ENCODE measurements at regions not wholly inside any gene's neighbourhood (a gene's known extent, or its start where the extent isn't known, plus 50 kb on each side); places are given as distances from the start of the nearest gene placed in this dataset.
A peak's percentile ranks its signal among the peaks of the same experiment; 100 is the strongest.

- no peaks in the 10 kb centered on the region for H3K36me3 Mint-ChIP-seq
- DNase-seq (ENCODE audit: low spot score) (no peak), ATAC-seq (no peak)
- H3K4me3 Mint-ChIP-seq, result no peak overlapping the region
- peaks cover 39 to 45% of the 10 kb centered on the region in 2 donors for H3K4me1 Mint-ChIP-seq (ENCODE audit: low read depth in 2 of 2)
- H3K9me3 Mint-ChIP-seq, result no peaks in the 10 kb centered on the region
- no peaks in the 10 kb centered on the region for H3K27me3 Mint-ChIP-seq
- H3K27ac Mint-ChIP-seq, result no peak overlapping the region
Measured at GRCh38 chr1:98400446-98400845, 261.1 kb upstream of the SNX7 start.

GRCh38 chr1:98399218-98399617 is 262.3 kb upstream of the SNX7 start:
- Mint-ChIP-seq H3K36me3 (no peaks in the 10 kb centered on the region), H3K4me3 (no peak overlapping the region), H3K27ac (peak overlapping the region; percentile 73 to 89), H3K9me3 (no peaks in the 10 kb centered on the region), H3K4me1 (ENCODE audit: low read depth in 2 of 2) (peaks cover 34 to 41% of the 10 kb centered on the region in 2 donors), H3K27me3 (no peaks in the 10 kb centered on the region)
- no peak for ATAC-seq
- DNase-seq (ENCODE audit: low spot score), result no peak

- Mint-ChIP-seq H3K4me3 (peak overlapping the region; percentile 54), H3K27me3 (no peaks in the 10 kb centered on the region), H3K9me3 (no peaks in the 10 kb centered on the region), H3K36me3 (no peaks in the 10 kb centered on the region), H3K4me1 (ENCODE audit: low read depth in 2 of 2) (peaks cover 28 to 35% of the 10 kb centered on the region in 2 donors), H3K27ac (peak overlapping the region; percentile 73 to 89)
- ATAC-seq (peak; percentile 46 to 78), DNase-seq (ENCODE audit: low spot score) (no peak)
Measured at GRCh38 chr1:98398649-98399048, 262.9 kb upstream of the SNX7 start.

- Mint-ChIP-seq H3K4me3 (peak overlapping the region; percentile 54), H3K27ac (peak overlapping the region; percentile 73 to 89), H3K9me3 (no peaks in the 10 kb centered on the region), H3K27me3 (no peaks in the 10 kb centered on the region), H3K4me1 (ENCODE audit: low read depth in 2 of 2) (peaks cover 22 to 30% of the 10 kb centered on the region in 2 donors), H3K36me3 (no peaks in the 10 kb centered on the region)
- no peak for DNase-seq (ENCODE audit: low spot score)
- ATAC-seq, result no peak
Measured at GRCh38 chr1:98398092-98398491, 263.4 kb upstream of the SNX7 start.

GRCh38 chr1:98393719-98394118 is 267.8 kb upstream of the SNX7 start:
- no peak overlapping the region for H3K4me3 Mint-ChIP-seq
- peaks cover 5% of the 10 kb centered on the region for H3K36me3 Mint-ChIP-seq
- peaks cover 5% of the 10 kb centered on the region for H3K9me3 Mint-ChIP-seq
- no peaks in the 10 kb centered on the region for H3K27me3 Mint-ChIP-seq
- DNase-seq (ENCODE audit: low spot score) (no peak), ATAC-seq (no peak)
- no peak overlapping the region for H3K27ac Mint-ChIP-seq
- peaks cover 0 to 23% of the 10 kb centered on the region in 2 donors for H3K4me1 Mint-ChIP-seq (ENCODE audit: low read depth in 2 of 2)

- peaks cover 5% of the 10 kb centered on the region for H3K9me3 Mint-ChIP-seq
- H3K4me3 Mint-ChIP-seq, result no peak overlapping the region
- DNase-seq (ENCODE audit: low spot score) (no peak), ATAC-seq (no peak)
- peaks cover 13 to 28% of the 10 kb centered on the region in 2 donors for H3K4me1 Mint-ChIP-seq (ENCODE audit: low read depth in 2 of 2)
- H3K27ac Mint-ChIP-seq, result peak overlapping the region in 1 of 2 donors; percentile 76
- no peaks in the 10 kb centered on the region for H3K27me3 Mint-ChIP-seq
- H3K36me3 Mint-ChIP-seq, result peaks cover 5% of the 10 kb centered on the region
Measured at GRCh38 chr1:98391175-98391574, 270.3 kb upstream of the SNX7 start.

- Mint-ChIP-seq H3K36me3 (peaks cover 5% of the 10 kb centered on the region), H3K4me3 (no peak overlapping the region), H3K27me3 (no peaks in the 10 kb centered on the region), H3K27ac (peak overlapping the region in 1 of 2 donors; percentile 76), H3K4me1 (ENCODE audit: low read depth in 2 of 2) (peaks cover 13 to 32% of the 10 kb centered on the region in 2 donors), H3K9me3 (peaks cover 5% of the 10 kb centered on the region)
- ATAC-seq (no peak), DNase-seq (ENCODE audit: low spot score) (no peak)
Measured at GRCh38 chr1:98389809-98390208, 271.7 kb upstream of the SNX7 start.

GRCh38 chr1:98388441-98388840 is 273.1 kb upstream of the SNX7 start:
- peak overlapping the region; percentile 65 for H3K4me3 Mint-ChIP-seq
- peaks cover 5% of the 10 kb centered on the region for H3K9me3 Mint-ChIP-seq
- ATAC-seq, result peak; percentile 87 to 89
- peak overlapping the region; percentile 88 to 96 for H3K27ac Mint-ChIP-seq
- DNase-seq (ENCODE audit: low spot score), result no peak
- H3K27me3 Mint-ChIP-seq, result no peaks in the 10 kb centered on the region
- peaks cover 15 to 33% of the 10 kb centered on the region in 2 donors for H3K4me1 Mint-ChIP-seq (ENCODE audit: low read depth in 2 of 2)
- peaks cover 5% of the 10 kb centered on the region for H3K36me3 Mint-ChIP-seq

GRCh38 chr1:98387701-98388100 is 273.8 kb upstream of the SNX7 start:
- DNase-seq (ENCODE audit: low spot score), result no peak
- H3K4me1 Mint-ChIP-seq (ENCODE audit: low read depth in 2 of 2), result peaks cover 18 to 35% of the 10 kb centered on the region in 2 donors
- peaks cover 5% of the 10 kb centered on the region for H3K36me3 Mint-ChIP-seq
- no peaks in the 10 kb centered on the region for H3K27me3 Mint-ChIP-seq
- no peak for ATAC-seq
- H3K27ac Mint-ChIP-seq, result peak overlapping the region; percentile 88 to 96
- H3K4me3 Mint-ChIP-seq, result peak overlapping the region; percentile 65
- peaks cover 5% of the 10 kb centered on the region for H3K9me3 Mint-ChIP-seq

- peaks cover 18 to 35% of the 10 kb centered on the region in 2 donors for H3K4me1 Mint-ChIP-seq (ENCODE audit: low read depth in 2 of 2)
- H3K27me3 Mint-ChIP-seq, result no peaks in the 10 kb centered on the region
- H3K27ac Mint-ChIP-seq, result peak overlapping the region; percentile 88 to 96
- ATAC-seq (no peak), DNase-seq (ENCODE audit: low spot score) (no peak)
- peaks cover 5% of the 10 kb centered on the region for H3K9me3 Mint-ChIP-seq
- peaks cover 5% of the 10 kb centered on the region for H3K36me3 Mint-ChIP-seq
- H3K4me3 Mint-ChIP-seq, result no peak overlapping the region
Measured at GRCh38 chr1:98386675-98387440, 274.7 kb upstream of the SNX7 start.

GRCh38 chr1:98385652-98386051 is 275.9 kb upstream of the SNX7 start:
- ATAC-seq (no peak), DNase-seq (ENCODE audit: low spot score) (no peak)
- Mint-ChIP-seq H3K4me1 (ENCODE audit: low read depth in 2 of 2) (peaks cover 18 to 35% of the 10 kb centered on the region in 2 donors), H3K4me3 (no peak overlapping the region), H3K27ac (no peak overlapping the region), H3K36me3 (peaks cover 5% of the 10 kb centered on the region), H3K9me3 (peaks cover 5% of the 10 kb centered on the region), H3K27me3 (no peaks in the 10 kb centered on the region)

- no peak for ATAC-seq
- Mint-ChIP-seq H3K4me1 (ENCODE audit: low read depth in 2 of 2) (peaks cover 18 to 29% of the 10 kb centered on the region in 2 donors), H3K4me3 (no peak overlapping the region), H3K27me3 (no peaks in the 10 kb centered on the region), H3K36me3 (peaks cover under 1% of the 10 kb centered on the region), H3K27ac (no peak overlapping the region), H3K9me3 (no peaks in the 10 kb centered on the region)
- DNase-seq (ENCODE audit: low spot score), result no peak
Measured at GRCh38 chr1:98384461-98385141, 276.9 kb upstream of the SNX7 start.

- ATAC-seq, result no peak
- no peak for DNase-seq (ENCODE audit: low spot score)
- Mint-ChIP-seq H3K27ac (no peak overlapping the region), H3K36me3 (no peaks in the 10 kb centered on the region), H3K4me3 (no peak overlapping the region), H3K9me3 (no peaks in the 10 kb centered on the region), H3K4me1 (ENCODE audit: low read depth in 2 of 2) (peaks cover 13 to 21% of the 10 kb centered on the region in 2 donors), H3K27me3 (no peaks in the 10 kb centered on the region)
Measured at GRCh38 chr1:98382986-98383740, 278.4 kb upstream of the SNX7 start.

GRCh38 chr1:98382586-98382985 is 278.9 kb upstream of the SNX7 start:
- H3K27me3 Mint-ChIP-seq, result no peaks in the 10 kb centered on the region
- no peak for DNase-seq (ENCODE audit: low spot score)
- H3K9me3 Mint-ChIP-seq, result no peaks in the 10 kb centered on the region

More at GRCh38 chr1:98382586-98382985, 278.9 kb upstream of the SNX7 start:
- H3K4me1 Mint-ChIP-seq (ENCODE audit: low read depth in 2 of 2), result peaks cover 7 to 15% of the 10 kb centered on the region in 2 donors
- H3K36me3 Mint-ChIP-seq, result no peaks in the 10 kb centered on the region
- no peak overlapping the region for H3K4me3 Mint-ChIP-seq
- ATAC-seq, result no peak
- no peak overlapping the region for H3K27ac Mint-ChIP-seq
